GM12891 (cell line): ENCODE measurements at regions not wholly inside any gene's neighbourhood (a gene's known extent, or its start where the extent isn't known, plus 50 kb on each side); places are given as distances from the start of the nearest gene placed in this dataset.

Experiments
- POLR2A ChIP-seq: IDR thresholded peaks from 2 replicates; pipeline ENCODE4 v1.6.1; 2011; ENCODE audit warnings: low read depth, low read length, control low read depth
- POLR2AphosphoS5 ChIP-seq: IDR thresholded peaks from 2 replicates; pipeline ENCODE4 v1.6.1; 2011; ENCODE audit warnings: low read depth, low read length, control low read depth

GRCh38 chr17:6299275-6299674, 135.6 kb downstream of the AIPL1 start:
- TF ChIP-seq POLR2AphosphoS5 (no peak), POLR2A (no peak)
